Skeletal muscle tissue (tissue), 3 donors: ENCODE measurements at regions not wholly inside any gene's neighbourhood (a gene's known extent, or its start where the extent isn't known, plus 50 kb on each side); places are given as distances from the start of the nearest gene placed in this dataset.

Experiments used
- H3K27ac ChIP-seq: one replicate; pipeline ENCODE4 v1.7.0; 2013; ENCODE audit warnings: mild to moderate bottlenecking, low read depth, low read length, inconsistent platforms
- H3K27me3 ChIP-seq, 3 donors: one replicate each; pipeline ENCODE4 v1.7.0; 2013; ENCODE audit warnings: low read length in 3 of 3; ENCODE audit not compliant: control insufficient read depth in 3 of 3, insufficient read depth in 3 of 3
- H3K36me3 ChIP-seq, 3 donors: one replicate each; pipeline ENCODE4 v1.7.0; 2013; ENCODE audit warnings: low read length in 3 of 3; ENCODE audit not compliant: control insufficient read depth in 3 of 3, insufficient read depth in 3 of 3
- H3K4me1 ChIP-seq, 3 donors: one replicate each; pipeline ENCODE4 v1.7.0; 2013; ENCODE audit warnings: low read length in 3 of 3, mild to moderate bottlenecking in 3 of 3; ENCODE audit not compliant: control insufficient read depth in 3 of 3, insufficient read depth in 3 of 3
- H3K4me3 ChIP-seq, 3 donors: one replicate each; pipeline ENCODE4 v1.7.0; 2013; ENCODE audit warnings: low read length in 3 of 3
- H3K9ac ChIP-seq, 3 donors: one replicate each; pipeline ENCODE4 v1.7.0; 2013; ENCODE audit warnings: low read length in 3 of 3, mild to moderate bottlenecking in 3 of 3, moderate library complexity in 2 of 3, low read depth in 1 of 3
- H3K9me3 ChIP-seq, 3 donors: one replicate each; pipeline ENCODE4 v1.7.0; 2013; ENCODE audit warnings: low read length in 3 of 3; ENCODE audit not compliant: control insufficient read depth in 3 of 3
- donor health status: Osteomylitis.

- Histone ChIP-seq H3K4me1 (no peaks in the 10 kb centered on the region), H3K9me3 (peaks cover 0 to 2% (median 0%) of the 10 kb centered on the region in 3 donors), H3K27me3 (no peaks in the 10 kb centered on the region), H3K27ac (no peak overlapping the region), H3K9ac (no peak overlapping the region), H3K4me3 (no peak overlapping the region), H3K36me3 (no peaks in the 10 kb centered on the region)
Observed at GRCh38 chr20:52295556-52295955, 104.0 kb upstream of the ZFP64 start.

GRCh38 chr20:52294106-52294628, 102.6 kb upstream of the ZFP64 start:
- H3K4me3 ChIP-seq: no peak overlapping the region
- H3K9me3 ChIP-seq: peaks cover 0 to 2% (median 0%) of the 10 kb centered on the region in 3 donors
- H3K27ac ChIP-seq: no peak overlapping the region
- H3K4me1 ChIP-seq: no peaks in the 10 kb centered on the region
- H3K36me3 ChIP-seq: no peaks in the 10 kb centered on the region
- no peak overlapping the region for H3K9ac ChIP-seq
- no peaks in the 10 kb centered on the region for H3K27me3 ChIP-seq

- Histone ChIP-seq H3K27me3 (no peaks in the 10 kb centered on the region), H3K36me3 (no peaks in the 10 kb centered on the region), H3K9me3 (peaks cover 0 to 2% (median 0%) of the 10 kb centered on the region in 3 donors), H3K4me1 (no peaks in the 10 kb centered on the region), H3K27ac (no peak overlapping the region), H3K9ac (no peak overlapping the region), H3K4me3 (no peak overlapping the region)
Observed at GRCh38 chr20:52291109-52291508, 99.5 kb upstream of the ZFP64 start.

GRCh38 chr20:52290569-52290968, 99.0 kb upstream of the ZFP64 start:
- Histone ChIP-seq H3K36me3 (no peaks in the 10 kb centered on the region), H3K27me3 (no peaks in the 10 kb centered on the region), H3K4me3 (no peak overlapping the region), H3K27ac (no peak overlapping the region), H3K4me1 (no peaks in the 10 kb centered on the region), H3K9ac (no peak overlapping the region), H3K9me3 (peaks cover 0 to 2% (median 0%) of the 10 kb centered on the region in 3 donors)

- Histone ChIP-seq H3K36me3 (no peaks in the 10 kb centered on the region), H3K27me3 (peaks cover 0 to 3% (median 0%) of the 10 kb centered on the region in 3 donors), H3K4me1 (no peaks in the 10 kb centered on the region), H3K4me3 (no peak overlapping the region), H3K9ac (no peak overlapping the region), H3K9me3 (peaks cover 0 to 2% (median 0%) of the 10 kb centered on the region in 3 donors), H3K27ac (no peak overlapping the region)
Observed at GRCh38 chr20:52289956-52290565, 98.5 kb upstream of the ZFP64 start.

- H3K9me3 ChIP-seq: no peaks in the 10 kb centered on the region
- no peaks in the 10 kb centered on the region for H3K36me3 ChIP-seq
- H3K27ac ChIP-seq: no peak overlapping the region
- H3K27me3 ChIP-seq: peaks cover 0 to 5% (median 3%) of the 10 kb centered on the region in 3 donors
- H3K4me3 ChIP-seq: no peak overlapping the region
- no peaks in the 10 kb centered on the region for H3K4me1 ChIP-seq
- no peak overlapping the region for H3K9ac ChIP-seq
Observed at GRCh38 chr20:52280407-52280806, 88.8 kb upstream of the ZFP64 start.

GRCh38 chr20:52279706-52280105, 88.1 kb upstream of the ZFP64 start:
- no peak overlapping the region for H3K27ac ChIP-seq
- H3K36me3 ChIP-seq: no peaks in the 10 kb centered on the region
- H3K4me3 ChIP-seq: no peak overlapping the region
- peaks cover 0 to 5% (median 0%) of the 10 kb centered on the region in 3 donors for H3K27me3 ChIP-seq
- no peaks in the 10 kb centered on the region for H3K4me1 ChIP-seq
- H3K9me3 ChIP-seq: no peaks in the 10 kb centered on the region
- no peak overlapping the region for H3K9ac ChIP-seq

GRCh38 chr20:52275181-52275691, 83.7 kb upstream of the ZFP64 start:
- H3K9ac ChIP-seq: no peak overlapping the region
- no peaks in the 10 kb centered on the region for H3K4me1 ChIP-seq
- H3K27ac ChIP-seq: no peak overlapping the region
- no peaks in the 10 kb centered on the region for H3K9me3 ChIP-seq
- H3K27me3 ChIP-seq: no peaks in the 10 kb centered on the region
- no peak overlapping the region for H3K4me3 ChIP-seq
- H3K36me3 ChIP-seq: no peaks in the 10 kb centered on the region

- Histone ChIP-seq H3K9me3 (no peaks in the 10 kb centered on the region), H3K36me3 (no peaks in the 10 kb centered on the region), H3K27ac (no peak overlapping the region), H3K4me3 (no peak overlapping the region), H3K9ac (no peak overlapping the region), H3K4me1 (no peaks in the 10 kb centered on the region), H3K27me3 (no peaks in the 10 kb centered on the region)
Observed at GRCh38 chr20:52270696-52271095, 79.1 kb upstream of the ZFP64 start.

- Histone ChIP-seq H3K9ac (no peak overlapping the region), H3K4me1 (no peaks in the 10 kb centered on the region), H3K4me3 (no peak overlapping the region), H3K36me3 (no peaks in the 10 kb centered on the region), H3K27me3 (no peaks in the 10 kb centered on the region), H3K27ac (no peak overlapping the region), H3K9me3 (no peaks in the 10 kb centered on the region)
Observed at GRCh38 chr20:52270001-52270606, 78.5 kb upstream of the ZFP64 start.
